ENCODE measurements at regions not wholly inside any gene's neighbourhood (a gene's known extent, or its start where the extent isn't known, plus 50 kb on each side); places are given as distances from the start of the nearest gene placed in this dataset.

- no peak for TF ChIP-seq CTCF (IDR thresholded peaks at IDR 0.05)
- no peak for TF ChIP-seq POLR2A (IDR thresholded peaks at IDR 0.05)
Measured at GRCh38 chr4:75284831-75285230, 229.4 kb downstream of the RCHY1 start.

All from testis (tissue), 2 donors.